Transverse colon (tissue), 4 donors: ENCODE measurements at regions not wholly inside any gene's neighbourhood (a gene's known extent, or its start where the extent isn't known, plus 50 kb on each side); places are given as distances from the start of the nearest gene placed in this dataset.
"Not testable (repeated sequence)": the region's sequence is repeated elsewhere in the genome, so short reads cannot be mapped to it uniquely, and the experiment has no call there.

ENCODE experiments used
- DNase-seq: peaks from one replicate; pipeline ENCODE4 v3.0.0-alpha.2; 2019
- H3K27ac ChIP-seq, 4 donors: fragments of 200-600 bp; sonication (generic); 2 replicates each; pipeline ENCODE4 v1.5.1; 2016 to 2018; ENCODE audit warnings: inconsistent platforms in 4 of 4
- H3K27me3 ChIP-seq: fragments of 200-600 bp; sonication (generic); 2 replicates; pipeline ENCODE4 v1.5.1; 2017; ENCODE audit warnings: inconsistent platforms
- H3K36me3 ChIP-seq, 4 donors: fragments of 200-600 bp; sonication (generic); 2 replicates each; pipeline ENCODE4 v1.5.1; 2017 to 2019; ENCODE audit warnings: inconsistent platforms in 4 of 4
- H3K4me1 ChIP-seq, 4 donors: fragments of 200-600 bp; sonication (generic); 2 replicates each; pipeline ENCODE4 v1.5.1; 2017 to 2020; ENCODE audit warnings: inconsistent platforms in 4 of 4
- H3K4me3 ChIP-seq, 4 donors: fragments of 200-600 bp; sonication (generic); 1 replicate in 1 of 4; 2 replicates in 3 of 4; pipeline versions ENCODE4 v1.5.1 to v1.6.1; 2017 to 2019; ENCODE audit warnings: inconsistent platforms in 4 of 4
- H3K9me3 ChIP-seq, 2 donors: fragments of 200-600 bp; sonication (generic); 2 replicates each; pipeline ENCODE4 v1.5.1; 2017 to 2019; ENCODE audit warnings: inconsistent platforms in 2 of 2
- CTCF ChIP-seq, 5 experiments: fragments of 200-600 bp in 3 of 5; fragments of 450-650 bp in 2 of 5; sonication (generic) in 3 of 5; IDR thresholded peaks; 1 replicate in 2 of 5; 2 replicates in 3 of 5; pipeline ENCODE4 v1.5.1; 2016 to 2017; ENCODE audit warnings: antibody characterized with exemption in 5 of 5, inconsistent platforms in 3 of 5, mild to moderate bottlenecking in 2 of 5, moderate library complexity in 1 of 5
- EP300 ChIP-seq: sonication (generic); formaldehyde crosslinking; IDR thresholded peaks from one replicate; pipeline ENCODE4 v1.6.1; 2017; ENCODE audit warnings: antibody characterized with exemption, low read depth
- POLR2A ChIP-seq: fragments of 450-650 bp; IDR thresholded peaks from one replicate; pipeline ENCODE4 v1.6.1; 2016; ENCODE audit warnings: antibody characterized with exemption, mild to moderate bottlenecking, moderate library complexity
- POLR2AphosphoS5 ChIP-seq, 3 donors: sonication (generic); formaldehyde crosslinking; IDR thresholded peaks; one replicate each; pipeline ENCODE4 v1.6.1; 2016; ENCODE audit warnings: antibody characterized with exemption in 3 of 3
- WGBS, 2 donors: methylation state at CpG; one replicate each; pipeline ENCODE4 v1.1.5; 2018; ENCODE audit warnings: low coverage in 1 of 2; 5-methylcytosine and 5-hydroxymethylcytosine counted together
- in situ Hi-C, 4 donors: fragments of 200-750 bp; cut with MboI; loops; one replicate each; pipeline versions ENCODE4 v1.15.0 to v1.15.1; 2017; ENCODE audit warnings: low sequenced_read_pairs in 3 of 4, low pct_ligation_motif_present in 1 of 4, low pct_unique_long_range_greater_than_20kb in 1 of 4
- intact Hi-C: fragments of 100-400 bp; cut with DNase I; formaldehyde crosslinking; loops from one replicate; pipeline ENCODE4 v1.15.1; 2023; ENCODE audit warnings: low total_unique reads

GRCh38 chr12:131290255-131290959 is 336.7 kb downstream of the ADGRD1 start:
- H3K4me3 ChIP-seq = no peak overlapping the region
- no peak overlapping the region for H3K27ac ChIP-seq
- intact Hi-C loops (no loop called here), in situ Hi-C loops (no loop called here)
- H3K36me3 ChIP-seq = no peaks in the 10 kb centered on the region
- no peak for DNase-seq
- H3K9me3 ChIP-seq = no peaks in the 10 kb centered on the region
- no peaks in the 10 kb centered on the region for H3K4me1 ChIP-seq
- WGBS, 2 donors = 83 to 92% methylated on average over 1 to 8 of the region's 10 CpGs
- no peaks in the 10 kb centered on the region for H3K27me3 ChIP-seq
- TF ChIP-seq POLR2AphosphoS5 (IDR thresholded peaks at IDR 0.05) (no peak), POLR2A (no peak), EP300 (no peak), CTCF (IDR thresholded peaks at IDR 0.05) (no peak)

- in situ Hi-C loops, intact Hi-C loops, DNase-seq, H3K27ac ChIP-seq, H3K27me3 ChIP-seq, H3K36me3 ChIP-seq, H3K9me3 ChIP-seq, H3K4me3 ChIP-seq, H3K4me1 ChIP-seq: not testable (repeated sequence)
- 20 to 72% methylated on average over 1 to 20 of the region's 26 CpGs for WGBS, 2 donors
Measured at GRCh38 chr12:131293071-131294015, 339.6 kb downstream of the ADGRD1 start.

- in situ Hi-C loops, H3K27me3 ChIP-seq, H3K36me3 ChIP-seq, H3K4me3 ChIP-seq, DNase-seq, intact Hi-C loops, H3K27ac ChIP-seq, H3K9me3 ChIP-seq, H3K4me1 ChIP-seq: not testable (repeated sequence)
- 89% methylated on average over 12 of the region's 12 CpGs; no CpG with 5 or more reads in 1 of the 2 donors for WGBS, 2 donors
Measured at GRCh38 chr12:131294716-131295115, 341.0 kb downstream of the ADGRD1 start.

GRCh38 chr12:131295117-131295516 is 341.4 kb downstream of the ADGRD1 start:
- H3K4me1 ChIP-seq, DNase-seq, H3K27me3 ChIP-seq, H3K4me3 ChIP-seq, H3K9me3 ChIP-seq, intact Hi-C loops, H3K36me3 ChIP-seq, H3K27ac ChIP-seq, in situ Hi-C loops: not testable (repeated sequence)
- WGBS, 2 donors = 100% methylated on average over 1 of the region's 9 CpGs; no CpG with 5 or more reads in 1 of the 2 donors

GRCh38 chr12:131295559-131295958 is 341.9 kb downstream of the ADGRD1 start:
- H3K4me1 ChIP-seq, H3K4me3 ChIP-seq, DNase-seq, in situ Hi-C loops, H3K9me3 ChIP-seq, intact Hi-C loops, H3K27me3 ChIP-seq, H3K27ac ChIP-seq, H3K36me3 ChIP-seq: not testable (repeated sequence)
- 87% methylated on average over 16 of the region's 17 CpGs; no CpG with 5 or more reads in 1 of the 2 donors for WGBS, 2 donors

GRCh38 chr12:131296136-131296535 is 342.4 kb downstream of the ADGRD1 start:
- H3K36me3 ChIP-seq, in situ Hi-C loops, H3K4me3 ChIP-seq, DNase-seq, intact Hi-C loops, H3K27ac ChIP-seq, H3K27me3 ChIP-seq, H3K9me3 ChIP-seq, H3K4me1 ChIP-seq: not testable (repeated sequence)
- 89% methylated on average over 6 of the region's 6 CpGs; no CpG with 5 or more reads in 1 of the 2 donors for WGBS, 2 donors

- WGBS, 2 donors = 92% methylated on average over 2 of the region's 14 CpGs; no CpG with 5 or more reads in 1 of the 2 donors
- not testable (repeated sequence) for H3K4me3 ChIP-seq
Measured at GRCh38 chr12:131296651-131297050, 342.9 kb downstream of the ADGRD1 start.

GRCh38 chr12:131298526-131299369 is 345.0 kb downstream of the ADGRD1 start:
- H3K27me3 ChIP-seq, H3K27ac ChIP-seq, H3K4me1 ChIP-seq, H3K36me3 ChIP-seq, H3K9me3 ChIP-seq, in situ Hi-C loops, H3K4me3 ChIP-seq, DNase-seq, intact Hi-C loops: not testable (repeated sequence)
- WGBS, 2 donors = 50% methylated on average over 16 of the region's 83 CpGs; no CpG with 5 or more reads in 1 of the 2 donors

More at GRCh38 chr12:131296651-131297050, 342.9 kb downstream of the ADGRD1 start:
- H3K36me3 ChIP-seq, in situ Hi-C loops, DNase-seq, H3K27ac ChIP-seq, intact Hi-C loops, H3K9me3 ChIP-seq, H3K4me1 ChIP-seq, H3K27me3 ChIP-seq: not testable (repeated sequence)

GRCh38 chr12:131299370-131299701 is 345.6 kb downstream of the ADGRD1 start:
- DNase-seq, in situ Hi-C loops, H3K27me3 ChIP-seq, H3K27ac ChIP-seq, H3K4me1 ChIP-seq, H3K9me3 ChIP-seq, H3K36me3 ChIP-seq, H3K4me3 ChIP-seq, intact Hi-C loops: not testable (repeated sequence)
- no CpG with 5 or more reads among the region's 27 CpGs for WGBS, 2 donors
